Spleen (tissue), 11 donors: ENCODE measurements at regions not wholly inside any gene's neighbourhood (a gene's known extent, or its start where the extent isn't known, plus 50 kb on each side); places are given as distances from the start of the nearest gene placed in this dataset.

Experiments used
- DNase-seq: peaks from one replicate; pipeline ENCODE4 v3.0.0-alpha.2; 2020
- H3K27ac ChIP-seq, 8 donors: fragments of 200-600 bp; sonication (generic) in 7 of 8; 1 replicate in 4 of 8; 2 replicates in 4 of 8; pipeline versions ENCODE4 v1.5.0 to v1.8.0; 2016 to 2021; ENCODE audit warnings: inconsistent platforms in 4 of 8, mild to moderate bottlenecking in 4 of 8, moderate library complexity in 1 of 8
- H3K27me3 ChIP-seq, 7 donors: fragments of 200-600 bp; sonication (generic) in 6 of 7; replicated peaks in 1 of 7; 1 replicate in 4 of 7; 2 replicates in 3 of 7; pipeline versions ENCODE4 v1.5.0 to v1.8.0; 2016 to 2021; ENCODE audit warnings: inconsistent platforms in 3 of 7, mild to moderate bottlenecking in 1 of 7
- H3K36me3 ChIP-seq, 6 donors: fragments of 200-600 bp; sonication (generic) in 5 of 6; 1 replicate in 4 of 6; 2 replicates in 2 of 6; pipeline versions ENCODE4 v1.5.0 to v1.8.0; 2016 to 2021; ENCODE audit warnings: inconsistent platforms in 2 of 6
- H3K4me1 ChIP-seq, 6 donors: fragments of 200-600 bp; sonication (generic) in 5 of 6; 1 replicate in 3 of 6; 2 replicates in 3 of 6; pipeline versions ENCODE4 v1.5.0 to v1.8.0; 2016 to 2021; ENCODE audit warnings: inconsistent platforms in 3 of 6
- H3K4me3 ChIP-seq, 8 donors: fragments of 200-600 bp; sonication (generic) in 7 of 8; 1 replicate in 4 of 8; 2 replicates in 4 of 8; pipeline versions ENCODE4 v1.5.0 to v1.8.0; 2016 to 2021; ENCODE audit warnings: inconsistent platforms in 4 of 8, mild to moderate bottlenecking in 4 of 8, moderate library complexity in 2 of 8
- H3K9me3 ChIP-seq, 8 donors: fragments of 200-600 bp; sonication (generic) in 7 of 8; 1 replicate in 4 of 8; 2 replicates in 4 of 8; pipeline versions ENCODE4 v1.5.0 to v1.8.0; 2016 to 2021; ENCODE audit warnings: inconsistent platforms in 4 of 8
- POLR2A ChIP-seq, 3 donors: fragments of 450-650 bp; IDR thresholded peaks; one replicate each; pipeline ENCODE4 v1.5.1; 2017; ENCODE audit warnings: antibody characterized with exemption in 3 of 3, mild to moderate bottlenecking in 1 of 3
- POLR2AphosphoS5 ChIP-seq, 3 donors: sonication (generic); formaldehyde crosslinking; IDR thresholded peaks; one replicate each; pipeline ENCODE4 v1.5.1; 2017; ENCODE audit warnings: antibody characterized with exemption in 3 of 3
- WGBS, 5 donors: extraction: QIAGEN DNeasy Blood & Tissue Kit in 3 of 5; methylation state at CpG; one replicate each; pipeline versions ENCODE4 v1.1.5 to v1.1.7; 2013 to 2018; 5-methylcytosine and 5-hydroxymethylcytosine counted together
- intact Hi-C: fragments of 100-400 bp; cut with DNase I; formaldehyde crosslinking; loops from one replicate; pipeline ENCODE4 v1.15.0; 2023; ENCODE audit warnings: low total_unique reads
- TF ChIP-seq, protein P1 (sequence below), 11 experiments: fragments of 200-600 bp in 7 of 11; fragments of 450-650 bp in 4 of 11; sonication (generic) in 4 of 11; IDR thresholded peaks in 8 of 11; conservative IDR thresholded peaks in 3 of 11; 1 replicate in 7 of 11; 2 replicates in 4 of 11; pipeline versions ENCODE4 v1.4.0 to v1.8.0; 2016 to 2021; ENCODE audit warnings: antibody characterized with exemption in 11 of 11, inconsistent platforms in 4 of 11, mild to moderate bottlenecking in 1 of 11
- donor health status: healthy with polysubstance abuse.
- donor health status: DM: no; HTN: no; CAD: no; lungs with moderate emphysema.
- donor health status: DM: no; HTN: no; CAD: no.
- donor health status: Bipolar disorder and iron deficiency.
- donor health status: healthy.
- donor health status: DM: no; HTN: no; CAD: no.
- donor health status: DM: yes; HTN: yes; CAD: no.

DNA sequence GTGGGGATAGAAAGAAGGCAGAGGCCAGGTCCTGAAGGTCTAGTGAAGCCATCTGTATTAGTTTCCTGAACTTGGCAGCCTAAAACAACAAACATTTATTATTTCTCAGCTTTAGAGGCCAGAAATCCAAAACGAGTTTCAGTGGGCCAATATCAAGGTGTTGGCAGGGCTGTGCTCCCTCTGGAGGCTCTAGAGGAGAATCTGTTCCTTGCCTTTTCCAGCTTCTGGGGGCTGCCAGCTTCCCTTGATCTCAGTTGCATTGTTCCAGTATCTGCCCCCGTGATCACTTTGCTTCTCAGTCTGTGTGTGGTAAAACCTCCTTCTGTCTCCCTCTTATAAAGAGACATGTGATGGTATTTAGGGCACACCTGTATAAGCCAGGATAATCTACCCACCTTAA, 82.4 kb downstream of the MAFB start:
- 24 to 35% (median 27%) methylated on average over 2 of the region's 2 CpGs for WGBS, 5 donors
- no peaks in the 10 kb centered on the region for H3K36me3 ChIP-seq
- no peak for DNase-seq
- no peak overlapping the region for H3K27ac ChIP-seq
- H3K4me3 ChIP-seq = no peak overlapping the region
- H3K27me3 ChIP-seq = peaks cover 0 to 3% (median 0%) of the 10 kb centered on the region in 7 donors
- H3K9me3 ChIP-seq = no peaks in the 10 kb centered on the region
- intact Hi-C loops = no loop called here
- peaks cover 0 to 4% (median 0%) of the 10 kb centered on the region in 6 donors for H3K4me1 ChIP-seq
- no peak for TF ChIP-seq POLR2AphosphoS5 (IDR thresholded peaks at IDR 0.05)
- TF ChIP-seq, protein P1, sequence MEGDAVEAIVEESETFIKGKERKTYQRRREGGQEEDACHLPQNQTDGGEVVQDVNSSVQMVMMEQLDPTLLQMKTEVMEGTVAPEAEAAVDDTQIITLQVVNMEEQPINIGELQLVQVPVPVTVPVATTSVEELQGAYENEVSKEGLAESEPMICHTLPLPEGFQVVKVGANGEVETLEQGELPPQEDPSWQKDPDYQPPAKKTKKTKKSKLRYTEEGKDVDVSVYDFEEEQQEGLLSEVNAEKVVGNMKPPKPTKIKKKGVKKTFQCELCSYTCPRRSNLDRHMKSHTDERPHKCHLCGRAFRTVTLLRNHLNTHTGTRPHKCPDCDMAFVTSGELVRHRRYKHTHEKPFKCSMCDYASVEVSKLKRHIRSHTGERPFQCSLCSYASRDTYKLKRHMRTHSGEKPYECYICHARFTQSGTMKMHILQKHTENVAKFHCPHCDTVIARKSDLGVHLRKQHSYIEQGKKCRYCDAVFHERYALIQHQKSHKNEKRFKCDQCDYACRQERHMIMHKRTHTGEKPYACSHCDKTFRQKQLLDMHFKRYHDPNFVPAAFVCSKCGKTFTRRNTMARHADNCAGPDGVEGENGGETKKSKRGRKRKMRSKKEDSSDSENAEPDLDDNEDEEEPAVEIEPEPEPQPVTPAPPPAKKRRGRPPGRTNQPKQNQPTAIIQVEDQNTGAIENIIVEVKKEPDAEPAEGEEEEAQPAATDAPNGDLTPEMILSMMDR (IDR thresholded peaks at IDR 0.05 in 8 of 11, conservative IDR thresholded peaks at IDR 0.05 in 3 of 11) = no peak
- no peak for TF ChIP-seq POLR2A (IDR thresholded peaks at IDR 0.05)

DNA sequence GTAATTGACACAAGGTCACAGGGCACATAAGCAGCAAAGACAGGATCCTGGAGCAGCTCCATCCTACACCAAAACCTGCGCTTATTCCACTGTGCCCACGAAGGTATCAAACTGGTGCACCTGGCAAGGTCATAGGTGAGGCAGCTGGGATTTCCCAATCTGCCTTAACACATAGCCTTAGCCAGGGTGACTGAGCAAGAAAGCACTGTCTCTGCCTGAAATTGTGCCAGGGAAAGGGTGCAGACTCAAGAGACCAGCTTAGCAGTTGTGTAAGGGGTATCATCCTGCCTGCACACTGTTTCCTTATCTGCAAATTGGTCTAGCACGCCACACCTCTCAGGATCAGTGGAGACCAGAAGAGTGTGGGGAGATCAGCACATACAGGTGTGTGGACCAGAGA, 82.8 kb downstream of the MAFB start:
- Histone ChIP-seq H3K9me3 (no peaks in the 10 kb centered on the region), H3K4me1 (peaks cover 0 to 4% (median 0%) of the 10 kb centered on the region in 6 donors), H3K27me3 (peaks cover 0 to 3% (median 0%) of the 10 kb centered on the region in 7 donors), H3K4me3 (no peak overlapping the region), H3K36me3 (no peaks in the 10 kb centered on the region), H3K27ac (no peak overlapping the region)
- 83 to 96% (median 87%) methylated on average over 3 of the region's 3 CpGs for WGBS, 5 donors
- TF ChIP-seq, protein P1 (IDR thresholded peaks at IDR 0.05 in 8 of 11, conservative IDR thresholded peaks at IDR 0.05 in 3 of 11) = no peak
- TF ChIP-seq POLR2AphosphoS5 (IDR thresholded peaks at IDR 0.05) (no peak), POLR2A (IDR thresholded peaks at IDR 0.05) (no peak)
- intact Hi-C loops = no loop called here
- no peak for DNase-seq

DNA sequence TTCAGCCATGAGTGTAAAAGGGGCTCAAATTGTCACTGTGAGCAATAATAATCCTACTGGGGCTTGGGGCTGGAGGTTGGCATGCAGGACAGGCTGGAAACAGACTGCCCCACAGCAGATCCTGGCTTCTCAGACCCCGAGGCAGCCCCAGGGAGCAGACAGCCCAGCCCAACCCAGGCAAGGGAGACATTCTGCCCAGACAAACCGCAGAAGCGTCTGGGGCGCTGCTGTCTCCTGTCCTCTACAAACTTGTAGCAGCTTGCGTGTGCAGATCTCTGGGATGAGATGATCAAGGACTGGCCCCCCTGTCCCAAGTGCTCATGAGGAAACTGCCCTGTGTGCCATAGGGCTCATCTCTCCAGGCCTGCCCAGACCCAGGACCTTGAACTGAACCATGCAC, 84.6 kb downstream of the MAFB start:
- peaks cover 0 to 6% (median 4%) of the 10 kb centered on the region in 8 donors for H3K9me3 ChIP-seq
- H3K27ac ChIP-seq = no peak overlapping the region
- peaks cover 0 to 6% (median 0%) of the 10 kb centered on the region in 6 donors for H3K4me1 ChIP-seq
- TF ChIP-seq POLR2AphosphoS5 (IDR thresholded peaks at IDR 0.05) = no peak
- TF ChIP-seq POLR2A (IDR thresholded peaks at IDR 0.05) = no peak
- TF ChIP-seq, protein P1 (IDR thresholded peaks at IDR 0.05 in 8 of 11, conservative IDR thresholded peaks at IDR 0.05 in 3 of 11) = no peak
- WGBS, 5 donors = 86 to 94% (median 88%) methylated on average over 2 to 5 of the region's 5 CpGs
- no peak overlapping the region for H3K4me3 ChIP-seq
- no peaks in the 10 kb centered on the region for H3K36me3 ChIP-seq
- intact Hi-C loops = no loop called here
- H3K27me3 ChIP-seq = peaks cover 0 to 3% (median 0%) of the 10 kb centered on the region in 7 donors
- no peak for DNase-seq

DNA sequence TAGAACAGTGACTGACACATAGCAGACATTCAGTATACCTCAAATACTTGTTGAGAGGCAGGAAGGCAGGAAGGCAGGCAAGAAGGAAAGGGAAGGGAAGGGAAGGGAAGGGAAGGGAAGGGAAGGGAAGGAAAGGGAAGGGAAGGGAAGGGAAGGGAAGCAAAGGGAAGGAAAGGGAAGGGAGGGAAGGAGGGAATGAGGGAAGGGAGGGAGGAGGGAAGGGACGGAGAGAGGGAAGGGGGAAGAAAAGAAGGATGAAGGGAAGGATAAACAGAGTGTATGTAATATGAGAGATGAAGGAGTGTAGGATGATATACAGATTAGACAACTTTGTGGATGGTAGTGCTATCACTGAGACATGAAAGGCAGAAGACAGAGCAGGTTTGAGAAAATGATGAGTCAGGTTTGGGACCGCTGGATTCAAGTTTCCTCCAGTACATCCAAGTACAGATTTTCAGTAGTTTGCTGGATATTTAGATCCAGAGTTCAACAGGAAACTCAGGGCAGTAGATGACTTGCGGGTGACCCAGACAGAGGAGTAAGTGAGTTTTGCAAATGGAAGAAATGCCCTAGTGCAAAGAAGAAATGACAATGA, 85.9 kb downstream of the MAFB start:
- H3K4me1 ChIP-seq = peaks cover 0 to 6% (median 0%) of the 10 kb centered on the region in 6 donors
- intact Hi-C loops = no loop called here
- TF ChIP-seq POLR2AphosphoS5 (IDR thresholded peaks at IDR 0.05) (no peak), POLR2A (IDR thresholded peaks at IDR 0.05) (no peak)
- TF ChIP-seq, protein P1 (IDR thresholded peaks at IDR 0.05 in 8 of 11, conservative IDR thresholded peaks at IDR 0.05 in 3 of 11) = no peak
- H3K4me3 ChIP-seq = no peak overlapping the region
- H3K27me3 ChIP-seq = peaks cover 0 to 3% (median 0%) of the 10 kb centered on the region in 7 donors
- H3K36me3 ChIP-seq = no peaks in the 10 kb centered on the region
- peaks cover 0 to 19% (median 15%) of the 10 kb centered on the region in 8 donors for H3K9me3 ChIP-seq
- H3K27ac ChIP-seq = no peak overlapping the region
- 65 to 77% (median 72%) methylated on average over 3 of the region's 3 CpGs for WGBS, 5 donors
- DNase-seq = no peak
